ENCODE measurements at regions not wholly inside any gene's neighbourhood (a gene's known extent, or its start where the extent isn't known, plus 50 kb on each side); places are given as distances from the start of the nearest gene placed in this dataset.

GRCh38 chr9:107989099-107989498 lies 499.5 kb upstream of the KLF4 start:
- no peaks in the 10 kb centered on the region for H3K36me3 ChIP-seq (ENCODE audit: control insufficient read depth in 4 of 4, insufficient read depth in 4 of 4, low read length in 4 of 4)
- no peak overlapping the region for H3K4me3 ChIP-seq
- no peak overlapping the region for H3K27ac ChIP-seq (ENCODE audit: low read depth in 1 of 2, low read length in 1 of 2)
- ATAC-seq (ENCODE audit: insufficient read depth, low FRiP score), result no peak
- peaks cover 0 to 5% (median 0%) of the 10 kb centered on the region in 5 donors for H3K4me1 ChIP-seq (ENCODE audit: control insufficient read depth in 5 of 5, insufficient read depth in 5 of 5, low read length in 5 of 5)
- WGBS, 2 donors, result 18 to 51% methylated on average over 4 of the region's 4 CpGs
- no peak for DNase-seq
- no peaks in the 10 kb centered on the region for H3K27me3 ChIP-seq (ENCODE audit: control insufficient read depth in 3 of 3, insufficient read depth in 3 of 3, low read length in 2 of 3)
- TF ChIP-seq, protein P1, sequence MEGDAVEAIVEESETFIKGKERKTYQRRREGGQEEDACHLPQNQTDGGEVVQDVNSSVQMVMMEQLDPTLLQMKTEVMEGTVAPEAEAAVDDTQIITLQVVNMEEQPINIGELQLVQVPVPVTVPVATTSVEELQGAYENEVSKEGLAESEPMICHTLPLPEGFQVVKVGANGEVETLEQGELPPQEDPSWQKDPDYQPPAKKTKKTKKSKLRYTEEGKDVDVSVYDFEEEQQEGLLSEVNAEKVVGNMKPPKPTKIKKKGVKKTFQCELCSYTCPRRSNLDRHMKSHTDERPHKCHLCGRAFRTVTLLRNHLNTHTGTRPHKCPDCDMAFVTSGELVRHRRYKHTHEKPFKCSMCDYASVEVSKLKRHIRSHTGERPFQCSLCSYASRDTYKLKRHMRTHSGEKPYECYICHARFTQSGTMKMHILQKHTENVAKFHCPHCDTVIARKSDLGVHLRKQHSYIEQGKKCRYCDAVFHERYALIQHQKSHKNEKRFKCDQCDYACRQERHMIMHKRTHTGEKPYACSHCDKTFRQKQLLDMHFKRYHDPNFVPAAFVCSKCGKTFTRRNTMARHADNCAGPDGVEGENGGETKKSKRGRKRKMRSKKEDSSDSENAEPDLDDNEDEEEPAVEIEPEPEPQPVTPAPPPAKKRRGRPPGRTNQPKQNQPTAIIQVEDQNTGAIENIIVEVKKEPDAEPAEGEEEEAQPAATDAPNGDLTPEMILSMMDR (IDR thresholded peaks at IDR 0.05; ENCODE audit: control extremely low read depth, extremely low read depth), result no peak
- no peaks in the 10 kb centered on the region for H3K9me3 ChIP-seq (ENCODE audit: control insufficient read depth in 4 of 4, insufficient read depth in 3 of 4, low read length in 3 of 4)
- no peak overlapping the region for H3K9ac ChIP-seq (ENCODE audit: insufficient read depth in 1 of 2, low read length in 2 of 2)

DNA sequence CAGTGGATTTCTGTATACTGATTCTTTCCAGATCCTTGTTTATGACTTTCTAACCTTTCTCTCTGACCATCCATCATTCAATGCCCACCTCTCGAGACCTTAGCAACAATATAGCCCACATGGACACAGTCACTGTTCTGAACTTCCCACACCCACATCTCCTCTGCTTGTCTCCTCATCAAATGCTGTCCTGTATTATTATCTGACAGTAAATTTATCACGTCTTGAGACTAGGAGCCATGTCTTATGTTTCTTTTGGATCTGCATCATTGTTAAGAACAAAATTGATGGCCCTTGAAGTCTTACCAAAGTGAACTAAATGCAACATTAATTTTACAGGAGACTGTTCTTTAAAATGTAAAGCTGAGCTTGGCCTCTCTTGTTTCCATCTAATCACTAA lies 495.4 kb upstream of the KLF4 start:
- Histone ChIP-seq H3K9me3 (ENCODE audit: control insufficient read depth in 4 of 4, insufficient read depth in 3 of 4, low read length in 3 of 4) (no peaks in the 10 kb centered on the region), H3K9ac (ENCODE audit: insufficient read depth in 1 of 2, low read length in 2 of 2) (no peak overlapping the region), H3K4me1 (ENCODE audit: control insufficient read depth in 5 of 5, insufficient read depth in 5 of 5, low read length in 5 of 5) (peaks cover 0 to 5% (median 0%) of the 10 kb centered on the region in 5 donors), H3K27ac (ENCODE audit: low read depth in 1 of 2, low read length in 1 of 2) (no peak overlapping the region), H3K36me3 (ENCODE audit: control insufficient read depth in 4 of 4, insufficient read depth in 4 of 4, low read length in 4 of 4) (no peaks in the 10 kb centered on the region), H3K4me3 (no peak overlapping the region), H3K27me3 (ENCODE audit: control insufficient read depth in 3 of 3, insufficient read depth in 3 of 3, low read length in 2 of 3) (no peaks in the 10 kb centered on the region)
- no peak for ATAC-seq (ENCODE audit: insufficient read depth, low FRiP score)
- DNase-seq, result no peak
- 90 to 91% methylated on average over 2 of the region's 2 CpGs for WGBS, 2 donors
- TF ChIP-seq, protein P1 (IDR thresholded peaks at IDR 0.05; ENCODE audit: control extremely low read depth, extremely low read depth), result no peak

DNA sequence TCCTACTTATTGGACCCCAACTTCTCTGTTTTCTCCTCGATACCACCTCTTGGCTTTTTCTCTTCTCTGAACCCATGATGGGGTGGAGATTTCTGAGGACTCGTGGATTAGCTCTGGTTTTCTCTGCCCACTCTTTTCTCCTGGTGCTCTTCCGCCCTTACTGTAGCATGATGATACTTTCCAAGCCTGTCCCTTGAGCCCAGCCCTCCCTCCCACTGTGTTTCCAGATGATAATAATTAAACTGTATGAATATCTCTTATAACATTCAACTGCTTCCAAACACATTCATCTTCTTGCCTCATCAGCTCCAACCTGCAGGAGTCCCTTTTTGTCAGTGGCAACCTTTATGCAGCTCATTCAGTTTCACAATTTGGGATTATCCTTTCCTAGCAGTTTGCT lies 494.2 kb upstream of the KLF4 start:
- TF ChIP-seq, protein P1 (IDR thresholded peaks at IDR 0.05; ENCODE audit: control extremely low read depth, extremely low read depth), result no peak
- 92 to 100% methylated on average over 3 of the region's 3 CpGs for WGBS, 2 donors
- Histone ChIP-seq H3K4me3 (no peak overlapping the region), H3K27me3 (ENCODE audit: control insufficient read depth in 3 of 3, insufficient read depth in 3 of 3, low read length in 2 of 3) (no peaks in the 10 kb centered on the region), H3K9me3 (ENCODE audit: control insufficient read depth in 4 of 4, insufficient read depth in 3 of 4, low read length in 3 of 4) (no peaks in the 10 kb centered on the region), H3K9ac (ENCODE audit: insufficient read depth in 1 of 2, low read length in 2 of 2) (no peak overlapping the region), H3K36me3 (ENCODE audit: control insufficient read depth in 4 of 4, insufficient read depth in 4 of 4, low read length in 4 of 4) (no peaks in the 10 kb centered on the region), H3K4me1 (ENCODE audit: control insufficient read depth in 5 of 5, insufficient read depth in 5 of 5, low read length in 5 of 5) (peaks cover 0 to 5% (median 0%) of the 10 kb centered on the region in 5 donors), H3K27ac (ENCODE audit: low read depth in 1 of 2, low read length in 1 of 2) (no peak overlapping the region)
- DNase-seq, result no peak
- no peak for ATAC-seq (ENCODE audit: insufficient read depth, low FRiP score)

GRCh38 chr9:107983181-107983603 lies 493.6 kb upstream of the KLF4 start:
- ATAC-seq (ENCODE audit: insufficient read depth, low FRiP score), result peak; percentile 34
- Histone ChIP-seq H3K4me3 (no peak overlapping the region), H3K27me3 (ENCODE audit: control insufficient read depth in 3 of 3, insufficient read depth in 3 of 3, low read length in 2 of 3) (no peaks in the 10 kb centered on the region), H3K27ac (ENCODE audit: low read depth in 1 of 2, low read length in 1 of 2) (no peak overlapping the region), H3K36me3 (ENCODE audit: control insufficient read depth in 4 of 4, insufficient read depth in 4 of 4, low read length in 4 of 4) (no peaks in the 10 kb centered on the region), H3K4me1 (ENCODE audit: control insufficient read depth in 5 of 5, insufficient read depth in 5 of 5, low read length in 5 of 5) (peaks cover 0 to 5% (median 0%) of the 10 kb centered on the region in 5 donors), H3K9me3 (ENCODE audit: control insufficient read depth in 4 of 4, insufficient read depth in 3 of 4, low read length in 3 of 4) (no peaks in the 10 kb centered on the region), H3K9ac (ENCODE audit: insufficient read depth in 1 of 2, low read length in 2 of 2) (no peak overlapping the region)
- no peak for DNase-seq
- TF ChIP-seq, protein P1 (IDR thresholded peaks at IDR 0.05; ENCODE audit: control extremely low read depth, extremely low read depth), result no peak
- 50 to 68% methylated on average over 3 of the region's 3 CpGs for WGBS, 2 donors
